Hepatocyte (in vitro differentiated cells): ENCODE measurements at regions not wholly inside any gene's neighbourhood (a gene's known extent, or its start where the extent isn't known, plus 50 kb on each side); places are given as distances from the start of the nearest gene placed in this dataset.

Source experiments
- DNase-seq: peaks from one replicate; pipeline ENCODE4 v3.0.0-alpha.2; 2016; ENCODE audit warnings: low spot score
- H2AFZ ChIP-seq: fragments of 200-600 bp; sonication (generic); 2 replicates; pipeline ENCODE4 v1.6.0; 2016; ENCODE audit warnings: antibody characterized with exemption, mild to moderate bottlenecking
- H3K27ac ChIP-seq: fragments of 200-600 bp; sonication (generic); 2 replicates; pipeline ENCODE4 v1.5.1; 2016; ENCODE audit warnings: mild to moderate bottlenecking
- H3K27me3 ChIP-seq: fragments of 200-600 bp; sonication (generic); 2 replicates; pipeline ENCODE4 v1.6.1; 2016
- H3K36me3 ChIP-seq: fragments of 200-600 bp; sonication (generic); replicated peaks from 2 replicates; pipeline ENCODE4 v1.5.1; 2016; ENCODE audit warnings: low read depth; ENCODE audit not compliant: insufficient read depth
- H3K4me1 ChIP-seq: fragments of 200-600 bp; sonication (generic); 2 replicates; pipeline ENCODE4 v1.5.1; 2016; ENCODE audit warnings: mild to moderate bottlenecking, moderate library complexity; ENCODE audit not compliant: insufficient read depth
- H3K4me2 ChIP-seq: fragments of 200-600 bp; sonication (generic); 2 replicates; pipeline ENCODE4 v1.6.0; 2016
- H3K4me3 ChIP-seq: fragments of 200-600 bp; sonication (generic); 2 replicates; pipeline ENCODE4 v1.5.1; 2016; ENCODE audit warnings: mild to moderate bottlenecking
- H3K79me2 ChIP-seq: fragments of 200-600 bp; sonication (generic); 2 replicates; pipeline ENCODE4 v1.6.0; 2017; ENCODE audit warnings: mild to moderate bottlenecking
- H3K9me2 ChIP-seq: fragments of 200-600 bp; sonication (generic); replicated peaks from 2 replicates; pipeline ENCODE4 v1.6.0; 2017; ENCODE audit warnings: mild to moderate bottlenecking; ENCODE audit not compliant: insufficient read depth
- H3K9me3 ChIP-seq: fragments of 200-600 bp; sonication (generic); 2 replicates; pipeline ENCODE4 v1.5.1; 2016; ENCODE audit warnings: low read depth, mild to moderate bottlenecking
- H4K20me1 ChIP-seq: fragments of 200-600 bp; sonication (generic); 2 replicates; pipeline ENCODE4 v1.6.0; 2016; ENCODE audit warnings: mild to moderate bottlenecking; ENCODE audit not compliant: insufficient read depth, poor library complexity, severe bottlenecking
- EZH2 ChIP-seq: fragments of 200-600 bp; sonication (generic); IDR thresholded peaks from 2 replicates; pipeline ENCODE4 v1.6.1; 2016; ENCODE audit warnings: antibody characterized with exemption, mild to moderate bottlenecking, borderline replicate concordance
- EZH2phosphoT487 ChIP-seq: fragments of 200-600 bp; sonication (generic); IDR thresholded peaks from one replicate; pipeline ENCODE4 v1.6.1; 2018; ENCODE audit warnings: antibody characterized with exemption, mild to moderate bottlenecking, low read depth, moderate library complexity; ENCODE audit not compliant: unreplicated experiment, severe bottlenecking
- whole genome bisulfite sequencing: methylation state at CpG from one replicate; pipeline ENCODE4 v1.1.6; 2016; ENCODE audit warnings: low lambda C conversion rate; ENCODE audit errors: missing lambda C conversion rate; 5-methylcytosine and 5-hydroxymethylcytosine counted together
- TF ChIP-seq, protein P1 (sequence below): fragments of 200-600 bp; sonication (generic); IDR thresholded peaks from 2 replicates; pipeline ENCODE4 v1.5.1; 2016; ENCODE audit warnings: antibody characterized with exemption, mild to moderate bottlenecking; ENCODE audit not compliant: poor library complexity

DNA sequence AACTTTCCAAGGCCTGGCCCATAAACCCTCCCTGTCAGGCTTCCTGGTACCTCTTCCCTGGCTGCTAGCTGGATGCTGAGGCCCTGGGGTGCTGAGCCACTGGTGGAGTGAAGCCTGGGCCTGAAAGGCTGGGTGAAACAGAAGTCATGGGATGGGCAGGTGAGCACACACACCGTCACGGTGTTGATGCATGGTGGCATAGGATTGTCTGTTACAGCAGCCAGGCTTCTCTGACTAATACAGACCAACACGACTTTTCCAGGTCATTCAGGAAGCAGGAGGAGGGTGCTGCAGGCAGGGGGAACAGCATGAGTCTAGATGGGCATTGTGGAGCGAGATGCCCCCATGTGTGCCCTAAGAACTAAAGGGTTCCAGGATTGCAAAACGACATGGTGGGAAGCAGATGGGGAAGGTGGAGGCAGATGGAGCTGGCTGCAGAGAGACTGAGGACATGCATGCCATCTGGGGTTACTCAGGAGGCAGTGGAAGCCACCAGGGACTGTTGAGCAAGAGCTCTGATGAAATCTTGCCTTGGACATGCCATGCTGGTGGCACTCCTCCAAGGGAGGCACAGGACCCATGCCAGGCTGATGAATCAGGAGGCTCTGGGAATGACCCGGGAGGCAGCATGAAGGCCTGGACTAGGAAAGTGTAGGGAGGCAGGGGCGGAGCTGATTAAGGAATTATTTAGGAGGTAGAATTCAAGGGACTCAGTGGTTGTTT lies 480.9 kb downstream of the TSN start:
- TF ChIP-seq EZH2phosphoT487 (no peak), EZH2 (no peak)
- TF ChIP-seq, protein P1, sequence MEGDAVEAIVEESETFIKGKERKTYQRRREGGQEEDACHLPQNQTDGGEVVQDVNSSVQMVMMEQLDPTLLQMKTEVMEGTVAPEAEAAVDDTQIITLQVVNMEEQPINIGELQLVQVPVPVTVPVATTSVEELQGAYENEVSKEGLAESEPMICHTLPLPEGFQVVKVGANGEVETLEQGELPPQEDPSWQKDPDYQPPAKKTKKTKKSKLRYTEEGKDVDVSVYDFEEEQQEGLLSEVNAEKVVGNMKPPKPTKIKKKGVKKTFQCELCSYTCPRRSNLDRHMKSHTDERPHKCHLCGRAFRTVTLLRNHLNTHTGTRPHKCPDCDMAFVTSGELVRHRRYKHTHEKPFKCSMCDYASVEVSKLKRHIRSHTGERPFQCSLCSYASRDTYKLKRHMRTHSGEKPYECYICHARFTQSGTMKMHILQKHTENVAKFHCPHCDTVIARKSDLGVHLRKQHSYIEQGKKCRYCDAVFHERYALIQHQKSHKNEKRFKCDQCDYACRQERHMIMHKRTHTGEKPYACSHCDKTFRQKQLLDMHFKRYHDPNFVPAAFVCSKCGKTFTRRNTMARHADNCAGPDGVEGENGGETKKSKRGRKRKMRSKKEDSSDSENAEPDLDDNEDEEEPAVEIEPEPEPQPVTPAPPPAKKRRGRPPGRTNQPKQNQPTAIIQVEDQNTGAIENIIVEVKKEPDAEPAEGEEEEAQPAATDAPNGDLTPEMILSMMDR: no peak
- no peaks in the 10 kb centered on the region for H3K36me3 ChIP-seq
- H4K20me1 ChIP-seq: no peaks in the 10 kb centered on the region
- no peaks in the 10 kb centered on the region for H3K27me3 ChIP-seq
- no peak for DNase-seq
- 88% methylated on average over 7 of the region's 7 CpGs for WGBS
- H3K4me1 ChIP-seq: no peaks in the 10 kb centered on the region
- no peak overlapping the region for H3K4me3 ChIP-seq
- H3K4me2 ChIP-seq: no peak overlapping the region
- H3K79me2 ChIP-seq: no peaks in the 10 kb centered on the region
- no peaks in the 10 kb centered on the region for H3K9me3 ChIP-seq
- no peak overlapping the region for H2AFZ ChIP-seq
- H3K27ac ChIP-seq: no peak overlapping the region
- no peaks in the 10 kb centered on the region for H3K9me2 ChIP-seq

DNA sequence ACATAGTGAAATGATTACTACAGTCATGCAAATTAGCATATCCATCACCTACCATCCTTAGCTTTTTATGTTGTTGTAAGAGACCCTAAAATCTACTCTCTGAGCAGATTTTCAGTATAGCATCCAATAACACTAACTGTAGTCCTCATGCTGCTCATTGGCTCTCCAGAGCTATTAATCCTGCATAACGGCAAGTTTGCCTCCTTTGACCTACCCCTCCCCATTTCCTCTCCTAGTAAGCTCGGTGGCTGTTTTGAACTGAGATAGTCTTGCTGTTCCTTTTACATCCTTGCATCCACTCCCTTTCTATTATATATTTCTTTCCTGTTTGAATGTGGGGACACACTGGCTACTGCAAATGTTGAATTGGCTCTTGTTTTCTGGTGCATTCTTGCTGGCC lies 481.5 kb downstream of the TSN start:
- Histone ChIP-seq H3K4me2 (no peak overlapping the region), H2AFZ (no peak overlapping the region), H3K4me1 (no peaks in the 10 kb centered on the region), H3K36me3 (no peaks in the 10 kb centered on the region), H3K27me3 (no peaks in the 10 kb centered on the region), H3K27ac (no peak overlapping the region), H4K20me1 (no peaks in the 10 kb centered on the region), H3K79me2 (no peaks in the 10 kb centered on the region), H3K9me2 (no peaks in the 10 kb centered on the region), H3K4me3 (no peak overlapping the region), H3K9me3 (no peaks in the 10 kb centered on the region)
- no peak for DNase-seq
- TF ChIP-seq EZH2: no peak
- TF ChIP-seq EZH2phosphoT487: no peak
- TF ChIP-seq, protein P1: no peak
- WGBS: 49% methylated on average over 2 of the region's 2 CpGs

DNA sequence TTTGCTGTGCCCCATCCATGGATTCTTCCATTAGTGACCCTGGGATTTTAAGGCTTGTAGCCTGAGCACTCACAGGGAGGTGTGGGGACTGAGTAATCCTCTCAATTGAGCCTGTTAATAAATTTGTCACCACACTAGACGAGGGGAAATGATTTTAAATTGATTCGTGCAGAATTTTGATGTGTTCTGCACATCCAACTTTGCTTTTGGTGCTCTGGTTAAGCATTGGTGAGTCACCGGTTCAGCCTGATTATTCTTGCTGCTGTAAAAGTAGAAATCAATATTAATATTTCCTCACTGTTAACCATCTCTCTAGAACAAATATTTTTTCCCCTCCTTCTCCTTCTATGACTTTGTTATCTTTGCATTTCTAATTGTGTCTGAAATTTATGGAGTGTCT lies 482.0 kb downstream of the TSN start:
- Histone ChIP-seq H3K79me2 (no peaks in the 10 kb centered on the region), H3K36me3 (no peaks in the 10 kb centered on the region), H3K27me3 (no peaks in the 10 kb centered on the region), H4K20me1 (no peaks in the 10 kb centered on the region), H3K9me2 (no peaks in the 10 kb centered on the region), H2AFZ (no peak overlapping the region), H3K27ac (no peak overlapping the region), H3K9me3 (no peaks in the 10 kb centered on the region), H3K4me1 (no peaks in the 10 kb centered on the region), H3K4me3 (no peak overlapping the region), H3K4me2 (no peak overlapping the region)
- DNase-seq: no peak
- 77% methylated on average over 3 of the region's 3 CpGs for WGBS
- TF ChIP-seq EZH2: no peak

DNA sequence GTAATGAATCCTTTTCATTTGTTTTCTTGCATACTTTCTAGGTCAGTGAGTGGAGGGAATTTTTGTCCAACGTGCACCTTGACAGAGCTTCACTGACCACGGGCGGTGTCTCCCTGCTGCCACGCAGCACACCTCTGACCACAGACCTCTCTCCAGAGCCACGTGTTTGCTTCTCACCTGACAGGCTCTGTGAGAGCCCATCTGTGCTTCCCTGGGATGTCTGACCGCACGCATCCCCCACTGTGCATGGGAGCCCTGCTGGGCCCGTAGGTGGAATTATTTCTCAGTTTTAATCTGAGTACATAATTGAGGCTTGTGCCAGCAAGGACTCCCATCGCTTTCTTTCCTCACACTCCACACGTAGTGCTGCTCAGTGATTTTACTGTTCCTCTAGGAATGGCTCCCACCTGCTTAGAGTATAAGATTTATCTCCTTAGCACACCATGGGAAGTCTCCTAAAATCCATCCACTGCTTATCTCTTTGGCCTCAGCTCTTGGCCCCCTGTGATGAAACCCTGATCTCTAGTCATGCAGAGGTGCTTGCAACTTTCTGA lies 482.6 kb downstream of the TSN start:
- Histone ChIP-seq H3K79me2 (no peaks in the 10 kb centered on the region), H2AFZ (no peak overlapping the region), H3K27ac (no peak overlapping the region), H3K27me3 (no peaks in the 10 kb centered on the region), H3K4me3 (no peak overlapping the region), H3K9me2 (no peaks in the 10 kb centered on the region), H3K9me3 (no peaks in the 10 kb centered on the region), H3K4me2 (no peak overlapping the region), H3K36me3 (no peaks in the 10 kb centered on the region), H3K4me1 (no peaks in the 10 kb centered on the region), H4K20me1 (no peaks in the 10 kb centered on the region)
- 83% methylated on average over 10 of the region's 10 CpGs for WGBS
- TF ChIP-seq EZH2 (no peak), EZH2phosphoT487 (no peak)
- TF ChIP-seq, protein P1: no peak
- DNase-seq: no peak
